ENCODE measurements at regions not wholly inside any gene's neighbourhood (a gene's known extent, or its start where the extent isn't known, plus 50 kb on each side); places are given as distances from the start of the nearest gene placed in this dataset.
A peak's percentile ranks its signal among the peaks of the same experiment; 100 is the strongest.

GRCh38 chr2:39513641-39514094, 76.6 kb upstream of the MAP4K3 start (continued):
- TF ChIP-seq ZNF622 (IDR thresholded peaks at IDR 0.05): no peak
- TF ChIP-seq MTA2 (IDR thresholded peaks at IDR 0.05; ENCODE audit: low read depth): no peak
- TF ChIP-seq, protein P1, sequence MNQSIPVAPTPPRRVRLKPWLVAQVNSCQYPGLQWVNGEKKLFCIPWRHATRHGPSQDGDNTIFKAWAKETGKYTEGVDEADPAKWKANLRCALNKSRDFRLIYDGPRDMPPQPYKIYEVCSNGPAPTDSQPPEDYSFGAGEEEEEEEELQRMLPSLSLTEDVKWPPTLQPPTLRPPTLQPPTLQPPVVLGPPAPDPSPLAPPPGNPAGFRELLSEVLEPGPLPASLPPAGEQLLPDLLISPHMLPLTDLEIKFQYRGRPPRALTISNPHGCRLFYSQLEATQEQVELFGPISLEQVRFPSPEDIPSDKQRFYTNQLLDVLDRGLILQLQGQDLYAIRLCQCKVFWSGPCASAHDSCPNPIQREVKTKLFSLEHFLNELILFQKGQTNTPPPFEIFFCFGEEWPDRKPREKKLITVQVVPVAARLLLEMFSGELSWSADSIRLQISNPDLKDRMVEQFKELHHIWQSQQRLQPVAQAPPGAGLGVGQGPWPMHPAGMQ (IDR thresholded peaks at IDR 0.05; ENCODE audit: borderline replicate concordance): no peak
- TF ChIP-seq EP300 (IDR thresholded peaks at IDR 0.05; ENCODE audit: borderline replicate concordance in 1 of 2, control insufficient read depth in 1 of 2, low read depth in 2 of 2, low read length in 2 of 2): no peak
- TF ChIP-seq MLLT1 (IDR thresholded peaks at IDR 0.05): no peak
- TF ChIP-seq TARDBP (IDR thresholded peaks at IDR 0.05; ENCODE audit: borderline replicate concordance): no peak
- TF ChIP-seq ZBTB33 (IDR thresholded peaks at IDR 0.05): no peak
- TF ChIP-seq SMC3 (IDR thresholded peaks at IDR 0.05; ENCODE audit: borderline replicate concordance, low read length): peak; percentile 51; the same call in 1 of the 2 replicates
- TF ChIP-seq CHD1 (IDR thresholded peaks at IDR 0.05; ENCODE audit: low read depth, low read length): no peak
- no peak for TF ChIP-seq ATF7 (IDR thresholded peaks at IDR 0.05; ENCODE audit: low read depth)
- no peak for TF ChIP-seq CHD2 (IDR thresholded peaks at IDR 0.05; ENCODE audit: borderline replicate concordance, low read depth, low read length)
- TF ChIP-seq, protein P2, sequence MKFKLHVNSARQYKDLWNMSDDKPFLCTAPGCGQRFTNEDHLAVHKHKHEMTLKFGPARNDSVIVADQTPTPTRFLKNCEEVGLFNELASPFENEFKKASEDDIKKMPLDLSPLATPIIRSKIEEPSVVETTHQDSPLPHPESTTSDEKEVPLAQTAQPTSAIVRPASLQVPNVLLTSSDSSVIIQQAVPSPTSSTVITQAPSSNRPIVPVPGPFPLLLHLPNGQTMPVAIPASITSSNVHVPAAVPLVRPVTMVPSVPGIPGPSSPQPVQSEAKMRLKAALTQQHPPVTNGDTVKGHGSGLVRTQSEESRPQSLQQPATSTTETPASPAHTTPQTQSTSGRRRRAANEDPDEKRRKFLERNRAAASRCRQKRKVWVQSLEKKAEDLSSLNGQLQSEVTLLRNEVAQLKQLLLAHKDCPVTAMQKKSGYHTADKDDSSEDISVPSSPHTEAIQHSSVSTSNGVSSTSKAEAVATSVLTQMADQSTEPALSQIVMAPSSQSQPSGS (IDR thresholded peaks at IDR 0.05; ENCODE audit: low read length): peak; percentile 78
- TF ChIP-seq HDAC2 (IDR thresholded peaks at IDR 0.05): no peak
- no peak for TF ChIP-seq SUPT20H (IDR thresholded peaks at IDR 0.05; ENCODE audit: borderline replicate concordance, control insufficient read depth, low read depth, low read length)
